ENCODE measurements at regions not wholly inside any gene's neighbourhood (a gene's known extent, or its start where the extent isn't known, plus 50 kb on each side); places are given as distances from the start of the nearest gene placed in this dataset.

- TF ChIP-seq YY1 (IDR thresholded peaks at IDR 0.05; ENCODE audit: insufficient read depth, insufficient read length) (no peak), ZNF274 (IDR thresholded peaks at IDR 0.05; ENCODE audit: low read depth, low read length) (no peak)
These were observed 283.1 kb downstream of the COG6 start for GRCh38 chr13:39938596-39938995.
